ENCODE measurements at regions not wholly inside any gene's neighbourhood (a gene's known extent, or its start where the extent isn't known, plus 50 kb on each side); places are given as distances from the start of the nearest gene placed in this dataset.

GRCh38 chr18:22625406-22625805, 207.7 kb upstream of the CTAGE1 start:
- TF ChIP-seq, protein P1, sequence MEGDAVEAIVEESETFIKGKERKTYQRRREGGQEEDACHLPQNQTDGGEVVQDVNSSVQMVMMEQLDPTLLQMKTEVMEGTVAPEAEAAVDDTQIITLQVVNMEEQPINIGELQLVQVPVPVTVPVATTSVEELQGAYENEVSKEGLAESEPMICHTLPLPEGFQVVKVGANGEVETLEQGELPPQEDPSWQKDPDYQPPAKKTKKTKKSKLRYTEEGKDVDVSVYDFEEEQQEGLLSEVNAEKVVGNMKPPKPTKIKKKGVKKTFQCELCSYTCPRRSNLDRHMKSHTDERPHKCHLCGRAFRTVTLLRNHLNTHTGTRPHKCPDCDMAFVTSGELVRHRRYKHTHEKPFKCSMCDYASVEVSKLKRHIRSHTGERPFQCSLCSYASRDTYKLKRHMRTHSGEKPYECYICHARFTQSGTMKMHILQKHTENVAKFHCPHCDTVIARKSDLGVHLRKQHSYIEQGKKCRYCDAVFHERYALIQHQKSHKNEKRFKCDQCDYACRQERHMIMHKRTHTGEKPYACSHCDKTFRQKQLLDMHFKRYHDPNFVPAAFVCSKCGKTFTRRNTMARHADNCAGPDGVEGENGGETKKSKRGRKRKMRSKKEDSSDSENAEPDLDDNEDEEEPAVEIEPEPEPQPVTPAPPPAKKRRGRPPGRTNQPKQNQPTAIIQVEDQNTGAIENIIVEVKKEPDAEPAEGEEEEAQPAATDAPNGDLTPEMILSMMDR (IDR thresholded peaks at IDR 0.05): no peak
- TF ChIP-seq, protein P2, sequence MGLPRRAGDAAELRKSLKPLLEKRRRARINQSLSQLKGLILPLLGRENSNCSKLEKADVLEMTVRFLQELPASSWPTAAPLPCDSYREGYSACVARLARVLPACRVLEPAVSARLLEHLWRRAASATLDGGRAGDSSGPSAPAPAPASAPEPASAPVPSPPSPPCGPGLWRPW (IDR thresholded peaks at IDR 0.05): no peak
